ENCODE measurements at regions not wholly inside any gene's neighbourhood (a gene's known extent, or its start where the extent isn't known, plus 50 kb on each side); places are given as distances from the start of the nearest gene placed in this dataset.

DNA sequence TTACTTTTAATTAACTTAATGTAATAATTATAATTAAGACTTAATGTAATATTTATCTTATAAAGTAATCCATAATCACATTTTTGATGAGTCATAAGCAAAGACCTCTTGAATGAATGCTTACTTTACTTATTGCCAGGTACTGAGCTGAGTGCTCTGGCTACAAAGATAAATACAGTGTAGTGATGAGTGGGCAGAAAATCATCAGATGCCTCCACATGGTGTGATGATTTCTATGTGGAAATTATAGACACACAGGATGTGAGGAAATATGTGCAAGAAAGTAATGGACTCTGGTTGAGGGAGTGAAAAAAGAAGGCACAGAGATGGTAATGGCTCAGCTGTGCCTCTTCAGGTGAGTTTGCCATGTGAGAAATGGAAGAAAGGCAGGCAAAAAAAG is 422.6 kb upstream of the CD180 start:
- H3K36me3 Mint-ChIP-seq = no peaks in the 10 kb centered on the region
- H3K4me3 Mint-ChIP-seq = no peak overlapping the region
- H3K9me3 Mint-ChIP-seq = peaks cover 0 to 4% (median 0%) of the 10 kb centered on the region in 7 donors
- peaks cover 0 to 14% (median 8%) of the 10 kb centered on the region in 3 donors for H3K27me3 Mint-ChIP-seq
- no peak for ATAC-seq (ENCODE audit: low read depth in 2 of 2)
- H3K27ac Mint-ChIP-seq = no peak overlapping the region
- no peak for DNase-seq
- no peaks in the 10 kb centered on the region for H3K4me1 Mint-ChIP-seq

DNA sequence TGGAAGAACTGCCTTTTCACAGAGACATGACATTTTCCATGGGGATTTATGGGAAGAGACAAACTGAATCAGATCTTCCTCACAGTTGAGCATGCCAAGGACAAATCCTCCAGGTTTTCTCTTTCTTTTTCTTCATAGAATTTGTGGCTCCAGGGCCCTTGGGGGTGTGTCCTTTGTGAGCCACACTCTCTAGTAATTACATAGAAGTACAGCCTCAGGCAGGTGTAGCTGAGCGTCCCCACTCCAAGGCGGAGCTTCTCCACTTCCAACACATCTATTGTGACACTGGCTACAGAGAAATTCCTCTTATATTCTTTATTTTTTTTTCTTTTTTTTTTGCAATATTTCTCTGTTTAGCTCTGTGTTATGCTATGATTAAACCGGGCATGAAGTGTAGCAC is 420.5 kb upstream of the CD180 start:
- DNase-seq = no peak
- peaks cover 0 to 4% (median 0%) of the 10 kb centered on the region in 7 donors for H3K9me3 Mint-ChIP-seq
- H3K4me1 Mint-ChIP-seq = no peaks in the 10 kb centered on the region
- H3K27me3 Mint-ChIP-seq = peaks cover 0 to 14% (median 8%) of the 10 kb centered on the region in 3 donors
- no peaks in the 10 kb centered on the region for H3K36me3 Mint-ChIP-seq
- H3K27ac Mint-ChIP-seq = no peak overlapping the region
- no peak for ATAC-seq (ENCODE audit: low read depth in 2 of 2)
- no peak overlapping the region for H3K4me3 Mint-ChIP-seq

DNA sequence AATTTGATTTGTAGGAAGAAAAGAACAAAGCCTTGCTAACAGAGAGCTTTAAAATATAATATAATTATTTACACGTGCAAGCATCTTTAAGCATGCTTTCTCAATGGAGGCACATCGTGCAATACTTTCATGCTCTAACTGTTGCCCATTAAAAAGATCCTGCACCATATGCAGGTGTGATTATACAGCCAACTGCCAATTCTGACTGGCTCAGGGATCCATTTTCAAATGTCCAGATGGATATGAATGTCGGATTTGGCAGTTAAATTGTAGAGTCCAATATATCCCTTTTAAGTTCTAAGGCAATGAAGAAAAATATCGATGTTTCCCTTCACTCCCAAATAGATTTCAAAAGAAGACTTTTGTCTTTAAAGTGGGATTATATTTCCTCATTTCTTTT is 416.4 kb upstream of the CD180 start:
- DNase-seq (no peak), ATAC-seq (ENCODE audit: low read depth in 2 of 2) (no peak)
- no peaks in the 10 kb centered on the region for H3K27me3 Mint-ChIP-seq
- H3K9me3 Mint-ChIP-seq = peaks cover 0 to 4% (median 0%) of the 10 kb centered on the region in 7 donors
- H3K4me3 Mint-ChIP-seq = no peak overlapping the region
- H3K36me3 Mint-ChIP-seq = no peaks in the 10 kb centered on the region
- H3K4me1 Mint-ChIP-seq = no peaks in the 10 kb centered on the region
- H3K27ac Mint-ChIP-seq = no peak overlapping the region

DNA sequence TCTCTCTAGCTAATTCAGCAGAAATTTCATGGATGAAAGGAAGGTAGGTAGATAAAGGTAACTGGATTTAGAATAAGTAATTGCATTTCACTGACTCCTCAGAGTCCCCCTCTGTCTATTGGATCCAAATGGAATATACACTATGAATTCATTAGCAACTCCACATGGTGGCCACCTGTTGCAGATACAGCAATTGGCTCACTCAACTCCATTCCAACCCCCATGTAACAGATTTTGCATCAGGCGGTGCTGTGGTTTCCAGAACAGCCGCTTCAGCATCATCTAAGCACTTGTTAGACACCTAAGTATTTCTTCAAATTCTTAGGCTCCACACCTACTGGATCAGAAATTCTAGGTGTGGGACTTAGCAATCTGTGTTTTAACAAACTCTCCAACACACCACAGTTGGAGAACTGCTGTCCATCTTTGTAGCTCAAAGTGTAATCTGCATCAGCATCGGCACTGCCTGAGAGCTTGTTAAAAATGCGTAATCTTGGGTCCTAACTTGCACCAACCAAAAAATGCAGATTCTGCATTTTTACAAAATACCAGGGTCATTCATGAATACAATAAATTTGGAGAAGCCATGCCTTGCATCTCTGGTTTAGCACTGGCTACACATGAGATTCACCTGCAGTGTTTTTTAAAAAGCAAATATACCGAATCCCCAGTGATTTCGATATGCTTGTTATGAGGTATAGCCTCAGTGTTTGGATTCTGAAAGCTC is 413.8 kb upstream of the CD180 start:
- ATAC-seq (ENCODE audit: low read depth in 2 of 2) = no peak
- no peak for DNase-seq
- Mint-ChIP-seq H3K4me3 (no peak overlapping the region), H3K27ac (no peak overlapping the region), H3K27me3 (peaks cover 3 to 16% (median 7%) of the 10 kb centered on the region in 3 donors), H3K9me3 (peaks cover 0 to 2% (median 0%) of the 10 kb centered on the region in 7 donors), H3K4me1 (no peaks in the 10 kb centered on the region), H3K36me3 (no peaks in the 10 kb centered on the region)

DNA sequence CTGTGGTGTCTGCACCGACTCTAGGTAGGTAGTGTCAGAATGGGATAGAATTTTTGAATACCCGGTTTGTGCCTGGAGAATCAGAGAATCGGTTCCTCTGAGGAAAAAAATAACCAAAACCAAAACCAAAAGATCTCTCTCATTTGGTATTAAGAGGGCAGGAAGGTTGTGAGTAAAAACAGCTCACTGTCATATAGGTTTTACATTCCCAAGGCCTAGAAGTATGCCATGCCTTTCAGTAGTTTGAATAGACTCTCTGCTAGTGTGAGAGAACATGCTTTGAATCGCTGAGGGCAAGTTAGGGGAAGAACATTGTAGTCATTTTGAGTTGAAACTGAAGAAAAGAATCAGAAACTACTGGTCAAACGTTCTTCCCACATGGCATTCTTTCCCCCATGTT is 411.4 kb upstream of the CD180 start:
- Mint-ChIP-seq H3K9me3 (peaks cover 0 to 10% (median 2%) of the 10 kb centered on the region in 7 donors), H3K27ac (no peak overlapping the region), H3K4me3 (no peak overlapping the region), H3K4me1 (no peaks in the 10 kb centered on the region), H3K36me3 (no peaks in the 10 kb centered on the region), H3K27me3 (peaks cover 5 to 20% (median 7%) of the 10 kb centered on the region in 3 donors)
- DNase-seq = no peak
- ATAC-seq (ENCODE audit: low read depth in 2 of 2) = no peak

DNA sequence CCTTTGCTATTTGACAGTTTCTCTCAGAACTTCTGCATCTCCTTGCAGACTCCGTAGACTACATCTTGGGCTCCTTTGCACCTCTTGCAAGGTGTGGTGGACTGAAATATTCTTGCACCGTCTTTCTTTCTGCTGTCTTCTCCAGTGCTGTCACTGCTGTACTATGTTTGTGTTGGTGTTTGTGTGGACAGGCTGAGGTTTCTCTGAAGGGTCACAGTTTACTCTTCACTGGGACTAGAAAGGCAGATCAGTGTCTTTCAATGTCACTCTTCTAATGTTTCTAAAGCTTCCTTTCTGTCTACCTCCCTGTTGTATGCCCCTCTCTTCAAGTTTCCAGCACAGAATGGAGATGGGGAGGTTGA is 410.0 kb upstream of the CD180 start:
- Mint-ChIP-seq H3K27me3 (peaks cover 5 to 20% (median 7%) of the 10 kb centered on the region in 3 donors), H3K4me1 (no peaks in the 10 kb centered on the region), H3K27ac (no peak overlapping the region), H3K4me3 (no peak overlapping the region), H3K9me3 (peaks cover 4 to 19% (median 6%) of the 10 kb centered on the region in 7 donors), H3K36me3 (no peaks in the 10 kb centered on the region)
- ATAC-seq (ENCODE audit: low read depth in 2 of 2) = no peak
- no peak for DNase-seq

DNA sequence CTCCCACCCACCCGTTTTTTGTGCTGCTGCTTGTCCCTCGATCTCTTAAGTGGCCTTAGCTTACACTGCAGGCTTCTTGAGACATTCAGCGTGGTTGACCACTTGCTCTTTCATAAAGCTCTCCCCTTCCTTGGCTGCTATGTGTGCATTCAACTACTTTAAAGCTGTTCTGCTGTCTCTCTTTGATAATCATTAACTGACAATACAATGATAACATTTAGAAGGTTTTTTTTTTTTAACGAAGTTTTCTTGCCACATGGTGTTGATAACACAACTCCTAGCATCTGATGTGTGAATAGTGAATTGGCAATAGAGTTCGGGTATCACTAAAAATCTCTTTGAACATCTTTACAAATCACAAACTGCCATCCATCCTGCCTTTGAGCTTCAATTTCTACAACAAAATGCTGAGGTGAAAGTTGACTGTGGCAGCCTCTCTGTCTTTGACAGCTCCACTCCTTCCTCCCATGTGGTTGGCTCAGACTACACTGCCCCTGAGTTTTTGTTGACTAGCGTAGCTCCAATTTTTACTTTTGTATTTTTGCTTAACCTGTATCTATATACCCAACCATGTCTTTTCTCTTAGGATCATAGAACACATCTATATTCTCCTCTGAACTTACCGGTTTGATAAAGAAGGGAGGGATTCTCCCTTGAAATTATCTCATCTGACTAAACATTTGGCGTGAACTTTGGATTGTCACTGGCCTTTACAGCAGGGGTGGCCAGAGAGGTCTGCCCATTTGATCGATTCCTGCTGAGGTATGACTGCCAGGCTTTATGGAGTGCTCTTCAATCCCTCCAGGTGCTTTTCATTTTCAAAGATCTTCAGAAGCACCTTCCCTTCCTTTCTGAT is 409.4 kb upstream of the CD180 start:
- Mint-ChIP-seq H3K4me1 (no peaks in the 10 kb centered on the region), H3K4me3 (no peak overlapping the region), H3K36me3 (no peaks in the 10 kb centered on the region), H3K27ac (no peak overlapping the region), H3K27me3 (peaks cover 5 to 20% (median 7%) of the 10 kb centered on the region in 3 donors), H3K9me3 (peaks cover 5 to 23% (median 7%) of the 10 kb centered on the region in 7 donors)
- ATAC-seq (ENCODE audit: low read depth in 2 of 2) (no peak), DNase-seq (no peak)

DNA sequence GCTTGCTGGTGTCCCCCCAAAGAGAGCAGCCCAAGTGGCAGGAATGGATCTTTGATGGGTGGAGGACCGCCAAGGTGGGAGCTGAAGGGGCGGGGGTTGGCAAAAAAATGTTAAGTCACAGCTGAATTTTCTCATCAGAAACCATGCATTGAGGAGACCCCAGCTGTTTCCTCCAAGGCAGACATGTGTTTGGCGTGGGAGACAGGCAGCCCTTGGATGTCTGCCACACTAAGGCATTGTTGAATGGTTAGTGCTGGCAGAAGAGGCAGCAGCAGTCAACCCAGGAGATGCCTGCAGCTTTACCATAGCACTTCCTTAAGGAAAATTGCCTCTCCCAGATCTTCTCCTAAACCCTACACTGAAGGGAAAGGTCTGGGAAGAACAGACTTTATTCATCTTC is 394.9 kb upstream of the CD180 start:
- Mint-ChIP-seq H3K4me3 (no peak overlapping the region), H3K36me3 (no peaks in the 10 kb centered on the region), H3K27ac (no peak overlapping the region), H3K9me3 (peaks cover 0 to 3% (median 0%) of the 10 kb centered on the region in 7 donors), H3K27me3 (no peaks in the 10 kb centered on the region), H3K4me1 (no peaks in the 10 kb centered on the region)
- DNase-seq (no peak), ATAC-seq (ENCODE audit: low read depth in 2 of 2) (no peak)

DNA sequence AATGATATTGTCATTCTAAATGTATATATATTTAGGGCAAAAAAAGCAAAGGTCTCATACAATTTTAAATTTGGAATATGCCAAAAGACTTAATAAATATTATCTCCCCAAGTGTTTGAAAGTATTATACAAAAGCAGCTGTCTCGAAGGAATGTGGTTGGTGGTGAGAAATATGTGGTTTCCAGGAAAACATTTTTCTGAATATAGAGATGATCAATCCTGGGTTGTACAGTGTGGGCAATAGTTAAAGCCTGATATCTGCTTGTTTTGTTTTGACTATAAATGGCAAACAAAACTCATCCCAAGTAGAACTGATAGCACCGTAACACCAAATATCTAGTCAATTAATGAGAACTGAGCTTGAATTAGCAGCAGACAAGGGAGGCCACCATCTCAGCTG is 391.8 kb upstream of the CD180 start:
- Mint-ChIP-seq H3K4me3 (no peak overlapping the region), H3K27me3 (no peaks in the 10 kb centered on the region), H3K9me3 (peaks cover 0 to 2% (median 0%) of the 10 kb centered on the region in 7 donors), H3K4me1 (no peaks in the 10 kb centered on the region), H3K27ac (no peak overlapping the region), H3K36me3 (no peaks in the 10 kb centered on the region)
- ATAC-seq (ENCODE audit: low read depth in 2 of 2) (no peak), DNase-seq (no peak)

DNA sequence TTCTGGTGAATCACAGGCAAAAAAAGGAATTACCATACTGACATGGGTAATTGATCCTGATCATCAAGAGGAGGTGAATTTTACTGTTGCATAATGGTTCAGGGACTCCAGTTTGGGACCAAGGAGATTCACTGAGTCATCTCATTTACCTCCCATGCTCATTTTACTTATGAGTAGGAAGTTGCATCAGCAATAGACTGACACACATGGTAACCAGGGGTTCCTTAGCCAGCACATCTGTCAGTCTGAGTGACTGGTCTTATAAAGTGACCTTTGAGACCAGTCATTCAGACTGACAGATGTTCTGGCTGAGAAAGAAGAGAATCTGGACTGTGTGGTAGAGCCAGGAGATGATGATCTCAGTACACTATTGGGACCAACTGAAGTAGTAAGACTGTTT is 384.6 kb upstream of the CD180 start:
- peaks cover 5 to 6% (median 6%) of the 10 kb centered on the region in 3 donors for H3K27me3 Mint-ChIP-seq

DNA sequence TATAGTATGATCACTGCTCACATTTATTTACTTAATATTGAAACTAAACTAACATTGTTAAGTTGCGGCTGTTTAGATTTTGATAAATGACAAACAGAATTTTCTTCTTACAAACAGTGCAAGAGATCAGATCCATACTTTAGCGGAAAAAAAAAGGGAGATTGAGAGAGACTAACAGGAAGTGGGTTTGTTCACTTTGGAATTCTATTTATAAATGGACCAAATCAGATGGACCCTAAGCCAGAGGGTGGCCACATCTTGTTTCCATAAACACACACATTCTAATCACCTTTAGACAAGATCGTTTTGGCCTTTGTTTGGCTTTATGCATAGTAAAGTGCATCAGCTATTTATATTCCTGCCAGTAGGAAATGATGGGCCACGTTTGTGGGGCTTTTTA is 381.4 kb upstream of the CD180 start:
- H3K9me3 Mint-ChIP-seq = peaks cover 6 to 26% (median 12%) of the 10 kb centered on the region in 7 donors
- H3K27me3 Mint-ChIP-seq = peaks cover 6 to 15% (median 12%) of the 10 kb centered on the region in 3 donors
- no peak for ATAC-seq (ENCODE audit: low read depth in 2 of 2)
- DNase-seq = no peak
- H3K36me3 Mint-ChIP-seq = peaks cover 5 to 11% of the 10 kb centered on the region in 2 donors
- no peak overlapping the region for H3K4me3 Mint-ChIP-seq
- no peak overlapping the region for H3K27ac Mint-ChIP-seq
- no peaks in the 10 kb centered on the region for H3K4me1 Mint-ChIP-seq

More for the DNA sequence above, 384.6 kb upstream of the CD180 start:
- Mint-ChIP-seq H3K4me1 (no peaks in the 10 kb centered on the region), H3K4me3 (no peak overlapping the region), H3K9me3 (no peaks in the 10 kb centered on the region), H3K27ac (no peak overlapping the region), H3K36me3 (no peaks in the 10 kb centered on the region)
- no peak for DNase-seq
- ATAC-seq (ENCODE audit: low read depth in 2 of 2) = no peak

DNA sequence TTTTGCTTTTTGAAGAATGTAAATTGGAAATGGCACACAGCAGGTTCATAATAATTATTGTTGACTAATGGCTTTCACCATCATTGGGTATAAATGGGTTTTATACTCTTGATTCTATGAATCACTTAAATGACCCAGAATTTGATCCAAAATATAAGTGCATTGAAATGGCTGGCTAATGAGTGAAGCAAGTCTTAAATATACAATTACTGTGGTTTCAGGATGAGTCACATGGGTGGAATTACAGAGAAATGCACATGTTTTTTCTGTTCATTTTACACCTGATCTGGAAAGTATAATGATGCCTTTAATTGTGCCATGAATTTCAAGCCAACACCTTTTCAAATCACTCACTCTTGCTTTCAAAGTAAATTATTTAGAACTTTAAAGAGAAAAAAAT is 380.8 kb upstream of the CD180 start:
- no peaks in the 10 kb centered on the region for H3K4me1 Mint-ChIP-seq
- no peak for DNase-seq
- peaks cover 7 to 12% of the 10 kb centered on the region in 2 donors for H3K36me3 Mint-ChIP-seq
- H3K27me3 Mint-ChIP-seq = peaks cover 6 to 15% (median 12%) of the 10 kb centered on the region in 3 donors
- H3K27ac Mint-ChIP-seq = no peak overlapping the region
- H3K4me3 Mint-ChIP-seq = no peak overlapping the region
- H3K9me3 Mint-ChIP-seq = peaks cover 6 to 31% (median 14%) of the 10 kb centered on the region in 7 donors
- ATAC-seq (ENCODE audit: low read depth in 2 of 2) = no peak

DNA sequence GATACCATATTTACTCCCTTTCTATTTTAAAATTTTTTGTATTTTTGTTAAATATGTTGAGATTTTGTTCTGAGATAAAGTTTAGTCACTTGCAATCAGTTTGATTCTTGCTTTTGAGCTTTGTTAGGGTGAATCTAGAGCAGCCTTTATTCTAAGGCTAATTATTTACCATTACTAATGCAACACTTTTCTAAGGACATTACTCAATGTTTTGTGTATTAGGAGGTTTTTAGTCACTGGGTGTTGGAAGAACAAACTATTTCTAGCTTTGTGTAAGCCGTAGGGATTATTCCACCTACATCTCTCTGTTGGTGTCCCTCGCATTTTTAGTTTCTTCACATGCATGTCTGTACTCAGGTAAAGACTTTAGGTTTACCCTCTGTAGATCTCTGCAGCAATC is 379.5 kb upstream of the CD180 start:
- Mint-ChIP-seq H3K4me1 (no peaks in the 10 kb centered on the region), H3K27me3 (peaks cover 6 to 15% (median 12%) of the 10 kb centered on the region in 3 donors), H3K36me3 (peaks cover 7 to 12% of the 10 kb centered on the region in 2 donors), H3K27ac (no peak overlapping the region), H3K4me3 (no peak overlapping the region), H3K9me3 (peaks cover 6 to 31% (median 14%) of the 10 kb centered on the region in 7 donors)
- DNase-seq = no peak
- no peak for ATAC-seq (ENCODE audit: low read depth in 2 of 2)

DNA sequence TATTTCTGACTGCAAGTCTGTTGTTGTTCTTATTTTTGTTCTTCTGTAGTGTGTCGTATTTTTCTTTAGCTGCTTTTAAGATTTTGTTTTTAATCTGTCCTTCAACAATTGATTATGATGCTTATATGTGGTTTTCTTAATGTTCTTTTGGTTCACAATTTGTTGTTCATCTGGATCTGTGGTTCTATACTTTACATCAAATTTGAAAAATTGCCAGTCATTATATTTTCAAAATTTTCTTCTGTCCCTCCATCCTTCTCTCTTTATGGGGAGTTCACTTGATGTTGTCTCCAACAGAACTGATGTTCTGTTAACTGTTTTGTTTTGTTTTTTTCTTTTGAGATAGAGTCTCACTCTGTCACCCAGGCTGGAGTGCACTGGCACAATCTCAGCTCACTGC is 378.5 kb upstream of the CD180 start:
- peaks cover 7 to 12% of the 10 kb centered on the region in 2 donors for H3K36me3 Mint-ChIP-seq
- H3K27ac Mint-ChIP-seq = no peak overlapping the region
- H3K4me3 Mint-ChIP-seq = no peak overlapping the region
- no peak for ATAC-seq (ENCODE audit: low read depth in 2 of 2)
- DNase-seq = no peak
- peaks cover 6 to 15% (median 12%) of the 10 kb centered on the region in 3 donors for H3K27me3 Mint-ChIP-seq
- no peaks in the 10 kb centered on the region for H3K4me1 Mint-ChIP-seq
- peaks cover 6 to 31% (median 14%) of the 10 kb centered on the region in 7 donors for H3K9me3 Mint-ChIP-seq

Data from naive B cell (primary cell).